H7 (cell line): ENCODE measurements at regions not wholly inside any gene's neighbourhood (a gene's known extent, or its start where the extent isn't known, plus 50 kb on each side); places are given as distances from the start of the nearest gene placed in this dataset.

ENCODE experiments used
- DNase-seq: peaks from one replicate; pipeline ENCODE4 v3.0.0; 2012
- H3K27me3 ChIP-seq: 2 replicates; pipeline ENCODE4 v1.6.0; 2011; ENCODE audit warnings: mild to moderate bottlenecking, low read length; ENCODE audit not compliant: control insufficient read depth, insufficient read depth
- H3K36me3 ChIP-seq: replicated peaks from 2 replicates; pipeline ENCODE4 v1.5.1; 2011; ENCODE audit warnings: low read length; ENCODE audit not compliant: control insufficient read depth, insufficient read depth
- H3K4me3 ChIP-seq: 2 replicates; pipeline ENCODE4 v1.5.1; 2011; ENCODE audit warnings: low read depth, mild to moderate bottlenecking, control low read depth, low read length, moderate library complexity; ENCODE audit not compliant: insufficient read depth

- Histone ChIP-seq H3K4me3 (no peak overlapping the region), H3K27me3 (no peaks in the 10 kb centered on the region), H3K36me3 (no peaks in the 10 kb centered on the region)
- no peak for DNase-seq
These were observed 281.1 kb upstream of the NAV3 start for GRCh38 chr12:77549383-77550128.

GRCh38 chr12:77548797-77549196, 281.9 kb upstream of the NAV3 start:
- Histone ChIP-seq H3K27me3 (no peaks in the 10 kb centered on the region), H3K36me3 (no peaks in the 10 kb centered on the region), H3K4me3 (no peak overlapping the region)
- DNase-seq = no peak

- Histone ChIP-seq H3K4me3 (no peak overlapping the region), H3K36me3 (no peaks in the 10 kb centered on the region), H3K27me3 (no peaks in the 10 kb centered on the region)
- no peak for DNase-seq
These were observed 290.6 kb upstream of the NAV3 start for GRCh38 chr12:77540097-77540496.

GRCh38 chr12:77537663-77538062, 293.0 kb upstream of the NAV3 start:
- no peak for DNase-seq
- Histone ChIP-seq H3K4me3 (no peak overlapping the region), H3K36me3 (no peaks in the 10 kb centered on the region), H3K27me3 (no peaks in the 10 kb centered on the region)

DNA sequence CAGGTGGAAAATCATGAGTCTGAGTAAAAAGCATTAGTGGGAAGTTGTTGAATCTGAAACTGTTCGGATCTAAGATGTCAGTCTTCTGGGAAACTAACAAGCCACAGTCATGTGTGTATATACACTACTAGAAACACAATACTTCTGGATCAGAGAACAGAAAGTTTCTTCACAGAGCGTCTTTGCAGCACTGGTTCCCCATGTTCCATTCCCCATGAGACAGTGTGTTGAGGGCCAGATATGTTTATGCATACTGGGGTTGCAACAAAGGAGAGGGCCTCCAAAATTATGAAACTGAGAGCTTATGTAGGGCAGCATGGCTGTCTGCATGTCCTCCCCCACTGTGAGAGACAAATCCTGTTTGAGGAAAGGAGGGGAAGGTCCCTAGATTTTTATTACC, 295.0 kb upstream of the NAV3 start:
- Histone ChIP-seq H3K4me3 (no peak overlapping the region), H3K27me3 (no peaks in the 10 kb centered on the region), H3K36me3 (no peaks in the 10 kb centered on the region)
- no peak for DNase-seq

- no peaks in the 10 kb centered on the region for H3K36me3 ChIP-seq
- no peaks in the 10 kb centered on the region for H3K27me3 ChIP-seq
- H3K4me3 ChIP-seq = no peak overlapping the region
- no peak for DNase-seq
These were observed 298.8 kb upstream of the NAV3 start for GRCh38 chr12:77531912-77532311.

DNA sequence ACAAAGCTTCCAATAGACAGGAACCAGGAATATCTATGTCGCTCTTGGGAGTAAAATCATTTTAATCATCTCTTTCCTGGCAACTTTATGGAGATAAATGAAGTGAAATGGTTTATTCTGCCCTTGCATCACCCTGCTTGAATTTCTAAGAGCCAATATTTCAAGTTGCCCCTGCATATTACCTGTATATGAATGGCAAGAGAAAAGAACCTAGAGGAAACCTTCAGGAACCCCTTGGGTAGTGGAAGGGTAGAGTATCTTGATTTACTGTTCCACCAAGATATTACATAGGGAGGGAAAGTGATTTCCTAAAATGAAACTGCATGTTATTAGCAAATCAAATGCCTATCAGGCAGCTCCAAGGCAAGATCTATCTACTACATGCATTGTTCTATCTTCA, 308.4 kb upstream of the NAV3 start:
- H3K36me3 ChIP-seq = no peaks in the 10 kb centered on the region
- no peak for DNase-seq
- no peak overlapping the region for H3K4me3 ChIP-seq
- H3K27me3 ChIP-seq = no peaks in the 10 kb centered on the region

DNA sequence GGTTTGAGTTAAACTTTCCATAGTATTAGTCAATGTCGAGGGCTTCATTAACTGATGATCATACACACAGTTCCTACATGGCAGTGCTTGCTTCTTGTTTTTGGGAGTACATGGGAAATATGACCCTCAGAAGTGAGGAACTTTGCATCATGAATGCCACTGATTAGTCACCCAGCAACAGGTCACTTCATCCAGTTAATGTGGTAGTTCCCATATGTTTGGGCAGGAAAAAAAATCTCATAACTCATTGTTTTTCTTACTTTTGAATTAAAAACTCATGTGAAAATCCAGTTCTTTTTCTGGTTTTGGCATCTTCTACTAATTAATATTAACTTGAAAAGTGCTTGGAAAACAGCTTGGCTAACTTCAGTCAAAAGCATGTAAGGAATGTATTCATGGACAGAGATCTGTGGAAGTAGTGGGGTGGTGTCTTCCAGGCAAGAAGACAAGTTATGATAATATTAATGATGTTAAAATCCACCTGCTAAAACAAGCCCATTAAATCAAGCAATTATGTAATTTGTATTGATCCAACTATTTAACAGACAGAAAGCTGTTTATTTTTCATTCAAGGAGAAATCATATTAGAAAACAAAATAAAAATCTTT, 309.1 kb upstream of the NAV3 start:
- Histone ChIP-seq H3K27me3 (no peaks in the 10 kb centered on the region), H3K36me3 (no peaks in the 10 kb centered on the region), H3K4me3 (no peak overlapping the region)
- no peak for DNase-seq

GRCh38 chr12:77514511-77514910, 316.2 kb upstream of the NAV3 start:
- Histone ChIP-seq H3K4me3 (no peak overlapping the region), H3K27me3 (no peaks in the 10 kb centered on the region), H3K36me3 (no peaks in the 10 kb centered on the region)
- no peak for DNase-seq

- no peak for DNase-seq
- no peaks in the 10 kb centered on the region for H3K36me3 ChIP-seq
- H3K27me3 ChIP-seq = no peaks in the 10 kb centered on the region
- no peak overlapping the region for H3K4me3 ChIP-seq
These were observed 319.7 kb upstream of the NAV3 start for GRCh38 chr12:77510985-77511384.

DNA sequence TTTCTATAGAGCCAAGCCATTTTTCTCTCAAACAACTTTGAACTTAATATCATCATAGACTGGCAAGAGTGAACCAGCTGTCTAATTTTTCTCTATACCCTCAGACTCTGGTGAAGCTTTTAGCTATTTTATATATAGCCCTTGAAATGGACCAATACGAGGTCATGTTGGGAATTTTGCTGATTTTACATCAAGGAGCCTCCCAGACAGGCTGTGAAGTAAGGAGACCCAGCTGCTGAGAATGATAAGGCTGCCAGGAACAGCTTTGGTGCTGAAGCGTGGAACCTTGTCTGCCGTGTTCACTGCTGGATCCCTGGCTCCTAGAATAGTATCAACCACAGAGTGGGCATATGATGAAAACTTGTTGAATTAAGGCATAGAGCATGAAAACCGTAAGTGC, 326.2 kb upstream of the NAV3 start:
- Histone ChIP-seq H3K36me3 (no peaks in the 10 kb centered on the region), H3K4me3 (no peak overlapping the region), H3K27me3 (no peaks in the 10 kb centered on the region)
- DNase-seq = no peak

- no peaks in the 10 kb centered on the region for H3K36me3 ChIP-seq
- H3K27me3 ChIP-seq = no peaks in the 10 kb centered on the region
- no peak overlapping the region for H3K4me3 ChIP-seq
- no peak for DNase-seq
These were observed 330.6 kb upstream of the NAV3 start for GRCh38 chr12:77500089-77500488.

GRCh38 chr12:77497647-77498046, 333.0 kb upstream of the NAV3 start:
- Histone ChIP-seq H3K36me3 (no peaks in the 10 kb centered on the region), H3K27me3 (no peaks in the 10 kb centered on the region), H3K4me3 (no peak overlapping the region)
- no peak for DNase-seq

- no peak for DNase-seq
- Histone ChIP-seq H3K27me3 (no peaks in the 10 kb centered on the region), H3K4me3 (no peak overlapping the region), H3K36me3 (no peaks in the 10 kb centered on the region)
These were observed 334.0 kb upstream of the NAV3 start for GRCh38 chr12:77496714-77497113.

DNA sequence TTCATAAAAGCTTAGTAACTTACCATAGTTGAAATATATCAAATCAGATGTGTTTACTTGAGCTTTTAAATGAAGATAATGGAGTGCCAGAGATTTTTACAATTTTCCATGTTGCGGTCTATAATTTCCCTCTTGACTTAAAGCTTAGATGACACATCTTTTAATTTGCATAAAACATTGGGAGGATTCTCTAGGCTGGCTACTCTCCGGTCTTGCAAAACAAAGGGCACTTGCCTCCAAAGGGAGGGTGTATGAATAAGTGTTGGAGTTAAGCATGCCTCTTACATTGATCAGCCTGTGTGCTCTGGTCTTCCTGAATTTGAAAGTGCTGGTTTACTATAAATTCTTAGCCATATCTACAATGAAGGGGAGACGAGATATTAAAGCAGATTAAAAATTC, 336.4 kb upstream of the NAV3 start:
- Histone ChIP-seq H3K4me3 (no peak overlapping the region), H3K27me3 (no peaks in the 10 kb centered on the region), H3K36me3 (no peaks in the 10 kb centered on the region)
- no peak for DNase-seq
